Peyer's patch (tissue), 4 donors: ENCODE measurements at regions not wholly inside any gene's neighbourhood (a gene's known extent, or its start where the extent isn't known, plus 50 kb on each side); places are given as distances from the start of the nearest gene placed in this dataset.

Experiments
- POLR2A ChIP-seq, 2 donors: fragments of 450-650 bp; IDR thresholded peaks; one replicate each; pipeline ENCODE4 v1.5.1; 2017; ENCODE audit warnings: antibody characterized with exemption in 2 of 2, mild to moderate bottlenecking in 2 of 2, moderate library complexity in 2 of 2
- TF ChIP-seq, protein P1 (sequence below), 6 experiments: fragments of 450-650 bp in 4 of 6; fragments of 200-600 bp in 2 of 6; sonication (generic) in 1 of 6; IDR thresholded peaks; one replicate each; pipeline ENCODE4 v1.5.1; 2017 to 2019; ENCODE audit warnings: antibody characterized with exemption in 6 of 6, mild to moderate bottlenecking in 3 of 6, moderate library complexity in 1 of 6

DNA sequence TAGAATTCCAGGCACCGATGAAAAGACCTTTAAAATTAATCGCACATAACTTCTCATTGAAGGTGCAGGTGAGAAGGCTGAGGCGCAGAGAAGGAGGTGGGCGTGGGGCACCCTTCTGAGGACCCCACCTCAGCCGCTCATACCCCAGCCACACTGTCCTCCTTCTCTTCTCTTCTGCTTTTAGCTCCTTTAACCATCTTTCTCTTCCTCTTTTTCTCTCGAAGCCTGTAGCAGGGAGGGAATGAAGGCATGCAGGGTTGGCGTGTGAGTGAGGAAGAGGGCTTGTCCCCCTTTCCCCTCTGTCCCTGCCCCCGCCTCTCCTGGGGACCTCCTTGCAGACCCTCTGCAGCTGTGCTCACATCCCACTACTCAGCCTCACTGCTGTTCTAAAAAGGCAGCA lies 57.8 kb upstream of the CACNA1E start:
- TF ChIP-seq POLR2A (IDR thresholded peaks at IDR 0.05), result no peak
- TF ChIP-seq, protein P1, sequence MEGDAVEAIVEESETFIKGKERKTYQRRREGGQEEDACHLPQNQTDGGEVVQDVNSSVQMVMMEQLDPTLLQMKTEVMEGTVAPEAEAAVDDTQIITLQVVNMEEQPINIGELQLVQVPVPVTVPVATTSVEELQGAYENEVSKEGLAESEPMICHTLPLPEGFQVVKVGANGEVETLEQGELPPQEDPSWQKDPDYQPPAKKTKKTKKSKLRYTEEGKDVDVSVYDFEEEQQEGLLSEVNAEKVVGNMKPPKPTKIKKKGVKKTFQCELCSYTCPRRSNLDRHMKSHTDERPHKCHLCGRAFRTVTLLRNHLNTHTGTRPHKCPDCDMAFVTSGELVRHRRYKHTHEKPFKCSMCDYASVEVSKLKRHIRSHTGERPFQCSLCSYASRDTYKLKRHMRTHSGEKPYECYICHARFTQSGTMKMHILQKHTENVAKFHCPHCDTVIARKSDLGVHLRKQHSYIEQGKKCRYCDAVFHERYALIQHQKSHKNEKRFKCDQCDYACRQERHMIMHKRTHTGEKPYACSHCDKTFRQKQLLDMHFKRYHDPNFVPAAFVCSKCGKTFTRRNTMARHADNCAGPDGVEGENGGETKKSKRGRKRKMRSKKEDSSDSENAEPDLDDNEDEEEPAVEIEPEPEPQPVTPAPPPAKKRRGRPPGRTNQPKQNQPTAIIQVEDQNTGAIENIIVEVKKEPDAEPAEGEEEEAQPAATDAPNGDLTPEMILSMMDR (IDR thresholded peaks at IDR 0.05), result no peak
